Kidney (tissue), 13 donors: ENCODE measurements at regions not wholly inside any gene's neighbourhood (a gene's known extent, or its start where the extent isn't known, plus 50 kb on each side); places are given as distances from the start of the nearest gene placed in this dataset.

ENCODE experiments used
- DNase-seq, 5 donors: peaks; one replicate each; pipeline ENCODE4 v3.0.0-alpha.2; 2013 to 2020
- FAIRE-seq: peaks from 2 replicates; lab custom pipeline; 2012; peaks lifted over from hg19 to GRCh38; lab: Jason Lieb, UNC
- H3K27ac ChIP-seq, 2 donors: one replicate each; pipeline ENCODE4 v1.7.0; 2013; ENCODE audit warnings: low read depth in 2 of 2, low read length in 2 of 2, inconsistent platforms in 1 of 2
- H3K27me3 ChIP-seq: one replicate; pipeline ENCODE4 v1.7.1; 2013; ENCODE audit warnings: low read length, inconsistent platforms; ENCODE audit not compliant: control insufficient read depth, insufficient read depth
- H3K36me3 ChIP-seq, 3 donors: one replicate each; pipeline versions ENCODE4 v1.7.0 to v1.7.1; 2013; ENCODE audit warnings: low read length in 3 of 3, control low read depth in 1 of 3, inconsistent platforms in 1 of 3; ENCODE audit not compliant: insufficient read depth in 3 of 3, control insufficient read depth in 2 of 3
- H3K4me1 ChIP-seq, 3 donors: one replicate each; pipeline versions ENCODE4 v1.7.0 to v1.7.1; 2013; ENCODE audit warnings: low read length in 3 of 3, inconsistent platforms in 1 of 3, low read depth in 1 of 3; ENCODE audit not compliant: control insufficient read depth in 2 of 3, insufficient read depth in 2 of 3
- H3K4me3 ChIP-seq, 3 donors: one replicate each; pipeline versions ENCODE4 v1.7.0 to v1.8.1; 2013; ENCODE audit warnings: low read length in 3 of 3, control low read depth in 1 of 3, inconsistent platforms in 1 of 3
- H3K9ac ChIP-seq, 3 donors: one replicate each; pipeline versions ENCODE4 v1.7.0 to v1.7.1; 2013; ENCODE audit warnings: low read length in 3 of 3, control low read depth in 1 of 3, inconsistent platforms in 1 of 3
- H3K9me3 ChIP-seq, 3 donors: one replicate each; pipeline versions ENCODE4 v1.7.0 to v1.7.1; 2013; ENCODE audit warnings: low read length in 3 of 3, control low read depth in 1 of 3, inconsistent platforms in 1 of 3; ENCODE audit not compliant: control insufficient read depth in 2 of 3, insufficient read depth in 1 of 3
- intact Hi-C: fragments of 100-400 bp; cut with DNase I; formaldehyde crosslinking; loops from one replicate; pipeline ENCODE4 v1.11.1; 2022
- TF ChIP-seq, protein P1 (sequence below): IDR thresholded peaks from 3 replicates; pipeline ENCODE4 v1.5.1; 2012; ENCODE audit warnings: mild to moderate bottlenecking, moderate library complexity, borderline replicate concordance; ENCODE audit not compliant: insufficient read depth; ENCODE audit errors: extremely low read depth
- donor health status: control.
- donor health status: control.
- donor health status: control.
- donor health status: control.
- donor health status: control.
- donor health status: DM: yes; HTN: yes; CAD: no.
- donor health status: Normal renal cell carcinoma (clear cell type).

DNA sequence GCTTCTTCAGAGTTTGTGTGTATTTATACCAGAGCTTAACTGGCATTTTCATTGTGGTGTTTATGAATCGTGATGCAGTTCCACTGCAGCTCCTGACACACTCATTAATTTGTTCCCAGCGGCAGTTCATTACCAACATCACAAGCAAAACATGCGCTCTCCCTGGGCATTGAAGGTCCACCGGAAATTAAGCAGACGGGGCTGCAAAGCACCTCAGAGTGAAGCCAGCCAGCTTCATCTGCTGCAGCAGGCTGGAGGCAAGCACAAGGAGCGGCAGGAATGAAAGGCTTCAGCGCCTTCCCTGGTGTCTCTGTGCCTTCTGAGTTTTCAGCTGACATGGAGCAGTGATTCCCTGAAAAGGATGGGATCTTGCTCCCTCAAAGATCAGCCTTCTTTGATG is 246.0 kb upstream of the SPTLC3 start:
- peak in 4 of 5 donors; percentile 55 to 83 (median 70) for DNase-seq
- TF ChIP-seq, protein P1, sequence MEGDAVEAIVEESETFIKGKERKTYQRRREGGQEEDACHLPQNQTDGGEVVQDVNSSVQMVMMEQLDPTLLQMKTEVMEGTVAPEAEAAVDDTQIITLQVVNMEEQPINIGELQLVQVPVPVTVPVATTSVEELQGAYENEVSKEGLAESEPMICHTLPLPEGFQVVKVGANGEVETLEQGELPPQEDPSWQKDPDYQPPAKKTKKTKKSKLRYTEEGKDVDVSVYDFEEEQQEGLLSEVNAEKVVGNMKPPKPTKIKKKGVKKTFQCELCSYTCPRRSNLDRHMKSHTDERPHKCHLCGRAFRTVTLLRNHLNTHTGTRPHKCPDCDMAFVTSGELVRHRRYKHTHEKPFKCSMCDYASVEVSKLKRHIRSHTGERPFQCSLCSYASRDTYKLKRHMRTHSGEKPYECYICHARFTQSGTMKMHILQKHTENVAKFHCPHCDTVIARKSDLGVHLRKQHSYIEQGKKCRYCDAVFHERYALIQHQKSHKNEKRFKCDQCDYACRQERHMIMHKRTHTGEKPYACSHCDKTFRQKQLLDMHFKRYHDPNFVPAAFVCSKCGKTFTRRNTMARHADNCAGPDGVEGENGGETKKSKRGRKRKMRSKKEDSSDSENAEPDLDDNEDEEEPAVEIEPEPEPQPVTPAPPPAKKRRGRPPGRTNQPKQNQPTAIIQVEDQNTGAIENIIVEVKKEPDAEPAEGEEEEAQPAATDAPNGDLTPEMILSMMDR: no peak
- FAIRE-seq: no peak

DNA sequence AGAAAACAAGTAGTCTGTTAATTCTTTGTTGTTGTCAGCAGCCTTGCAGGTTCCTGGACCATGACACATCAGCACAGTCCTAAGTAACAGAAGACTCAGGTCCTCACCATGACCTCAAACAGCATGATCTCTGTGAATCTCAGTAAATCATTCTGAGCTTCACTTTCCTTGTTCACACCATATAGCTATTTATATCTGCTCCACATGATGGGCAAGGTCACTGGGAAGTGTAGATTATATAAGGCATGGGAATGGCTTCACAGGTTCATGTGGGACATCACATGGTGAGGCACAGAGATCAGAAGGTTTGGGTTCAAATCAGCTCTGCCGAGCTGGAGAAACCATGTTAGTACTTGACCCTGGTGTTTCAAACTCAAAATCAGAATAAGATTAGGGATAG is 245.4 kb upstream of the SPTLC3 start:
- Histone ChIP-seq H3K9ac (no peak overlapping the region), H3K36me3 (no peaks in the 10 kb centered on the region), H3K4me1 (peaks cover 0 to 5% (median 0%) of the 10 kb centered on the region in 3 donors), H3K9me3 (no peaks in the 10 kb centered on the region), H3K27ac (no peak overlapping the region), H3K27me3 (no peaks in the 10 kb centered on the region), H3K4me3 (no peak overlapping the region)
- intact Hi-C loops: no loop called here
- DNase-seq: peak in 1 of 5 donors; percentile 9
- no peak for FAIRE-seq
- TF ChIP-seq, protein P1: no peak

More for the DNA sequence above, 246.0 kb upstream of the SPTLC3 start:
- no peak overlapping the region for H3K9ac ChIP-seq
- peaks cover 0 to 5% (median 0%) of the 10 kb centered on the region in 3 donors for H3K4me1 ChIP-seq
- intact Hi-C loops: no loop called here
- peak overlapping the region in 1 of 3 donors; percentile 13 for H3K4me3 ChIP-seq
- no peaks in the 10 kb centered on the region for H3K27me3 ChIP-seq
- no peaks in the 10 kb centered on the region for H3K36me3 ChIP-seq
- no peaks in the 10 kb centered on the region for H3K9me3 ChIP-seq
- H3K27ac ChIP-seq: no peak overlapping the region

DNA sequence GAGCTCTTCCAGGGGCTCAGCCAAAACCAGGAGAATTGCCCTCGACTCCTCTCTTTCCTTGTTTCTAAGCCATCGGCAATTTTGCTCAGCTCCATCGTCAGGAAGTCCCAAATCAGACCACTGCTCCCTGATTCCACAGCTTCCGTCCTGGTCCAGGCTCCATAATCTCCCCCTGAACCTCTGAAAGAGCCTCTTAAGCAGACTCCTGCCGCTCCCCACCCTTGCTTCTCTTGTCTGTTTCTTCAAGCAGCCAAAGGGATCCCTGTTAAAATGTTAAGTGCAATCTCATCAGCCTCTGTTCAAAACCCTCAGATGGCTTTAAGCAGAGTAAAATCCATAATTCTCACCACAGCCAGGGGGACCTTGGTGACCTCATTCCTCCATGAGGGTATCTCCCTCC is 244.7 kb upstream of the SPTLC3 start:
- no peaks in the 10 kb centered on the region for H3K9me3 ChIP-seq
- TF ChIP-seq, protein P1: no peak
- H3K9ac ChIP-seq: no peak overlapping the region
- H3K4me3 ChIP-seq: no peak overlapping the region
- H3K36me3 ChIP-seq: no peaks in the 10 kb centered on the region
- H3K27ac ChIP-seq: no peak overlapping the region
- DNase-seq (no peak), FAIRE-seq (no peak)
- intact Hi-C loops: no loop called here
- H3K4me1 ChIP-seq: peaks cover 0 to 5% (median 0%) of the 10 kb centered on the region in 3 donors
- no peaks in the 10 kb centered on the region for H3K27me3 ChIP-seq

DNA sequence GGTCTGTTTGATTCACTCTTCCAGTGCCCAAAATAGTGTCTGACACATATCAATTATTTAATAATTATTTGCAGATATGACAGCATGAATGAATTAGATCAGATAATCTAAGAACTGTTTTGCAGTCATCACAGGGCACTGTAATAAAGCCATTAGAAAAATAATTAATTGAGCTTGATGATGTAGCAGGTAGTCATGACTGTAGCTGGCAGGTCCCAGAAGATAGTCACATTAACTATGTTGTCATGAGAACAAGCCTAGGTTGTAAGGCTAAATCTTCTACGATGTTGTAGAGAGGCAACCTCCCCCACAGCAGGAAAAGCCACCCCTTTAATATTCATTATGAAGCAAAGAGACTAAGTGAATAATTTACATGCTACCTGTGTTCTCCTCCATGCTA is 243.9 kb upstream of the SPTLC3 start:
- Histone ChIP-seq H3K27ac (no peak overlapping the region), H3K9ac (no peak overlapping the region), H3K27me3 (no peaks in the 10 kb centered on the region), H3K9me3 (no peaks in the 10 kb centered on the region), H3K4me3 (no peak overlapping the region), H3K36me3 (no peaks in the 10 kb centered on the region), H3K4me1 (peaks cover 0 to 5% (median 0%) of the 10 kb centered on the region in 3 donors)
- intact Hi-C loops: no loop called here
- no peak for DNase-seq
- TF ChIP-seq, protein P1: no peak
- FAIRE-seq: no peak
